Hepatocyte (in vitro differentiated cells): ENCODE measurements at regions not wholly inside any gene's neighbourhood (a gene's known extent, or its start where the extent isn't known, plus 50 kb on each side); places are given as distances from the start of the nearest gene placed in this dataset.

Experiments
- CTCF ChIP-seq: fragments of 200-600 bp; sonication (generic); IDR thresholded peaks from 2 replicates; pipeline ENCODE4 v1.5.1; 2016; ENCODE audit warnings: antibody characterized with exemption, mild to moderate bottlenecking; ENCODE audit not compliant: poor library complexity
- EZH2 ChIP-seq: fragments of 200-600 bp; sonication (generic); IDR thresholded peaks from 2 replicates; pipeline ENCODE4 v1.6.1; 2016; ENCODE audit warnings: antibody characterized with exemption, mild to moderate bottlenecking, borderline replicate concordance
- EZH2phosphoT487 ChIP-seq: fragments of 200-600 bp; sonication (generic); IDR thresholded peaks from one replicate; pipeline ENCODE4 v1.6.1; 2018; ENCODE audit warnings: antibody characterized with exemption, mild to moderate bottlenecking, low read depth, moderate library complexity; ENCODE audit not compliant: unreplicated experiment, severe bottlenecking

DNA sequence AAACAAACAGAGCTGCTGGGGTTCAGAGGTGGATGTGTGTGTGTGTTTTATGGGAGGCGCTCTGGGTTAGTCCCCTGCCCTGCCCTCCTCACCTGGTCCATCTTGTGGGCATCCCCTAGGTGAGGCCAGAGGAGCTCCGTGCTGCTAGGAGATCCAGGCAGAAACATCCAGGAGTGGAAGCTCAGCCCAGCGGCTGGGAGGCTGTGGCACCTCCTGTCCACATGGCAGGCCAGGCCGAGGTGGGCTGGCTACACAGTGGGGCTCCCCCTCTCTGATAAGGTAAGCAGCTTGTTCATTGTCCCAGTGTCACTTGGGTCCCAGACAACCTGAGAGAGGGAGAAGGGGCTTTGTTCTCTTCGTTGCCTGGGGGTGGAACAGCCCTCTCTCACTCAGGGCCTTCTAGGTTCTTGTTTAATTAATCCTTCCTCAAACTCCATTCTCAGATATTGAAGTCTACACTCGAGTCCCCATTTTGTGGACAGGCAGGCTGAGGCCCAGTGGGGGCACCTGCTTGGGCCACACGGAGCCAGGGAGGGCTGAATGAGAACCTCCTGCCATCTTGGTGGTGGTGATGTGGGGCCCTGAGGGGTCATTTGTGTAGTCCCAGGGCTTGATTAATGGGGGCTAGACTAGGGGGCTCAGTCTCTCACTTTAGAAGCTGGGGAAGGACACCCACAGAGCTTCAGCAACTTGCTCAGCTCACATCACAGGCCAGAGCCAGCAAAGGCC, 216.8 kb upstream of the GPR26 start:
- TF ChIP-seq CTCF (no peak), EZH2 (no peak), EZH2phosphoT487 (no peak)
